ENCODE measurements at regions not wholly inside any gene's neighbourhood (a gene's known extent, or its start where the extent isn't known, plus 50 kb on each side); places are given as distances from the start of the nearest gene placed in this dataset.

- no peak for TF ChIP-seq CTCF (conservative IDR thresholded peaks at IDR 0.05)
- no peak overlapping the region for H3K27ac ChIP-seq
These were observed 90.4 kb downstream of the NUP35 start for GRCh38 chr2:183214680-183215079.

- H3K27ac ChIP-seq: no peak overlapping the region
- TF ChIP-seq CTCF (conservative IDR thresholded peaks at IDR 0.05): no peak
These were observed 91.7 kb downstream of the NUP35 start for GRCh38 chr2:183215917-183216316.

GRCh38 chr2:183219888-183220287 is 95.6 kb downstream of the NUP35 start:
- no peak overlapping the region for H3K27ac ChIP-seq
- no peak for TF ChIP-seq CTCF (conservative IDR thresholded peaks at IDR 0.05)

- H3K27ac ChIP-seq: no peak overlapping the region
- no peak for TF ChIP-seq CTCF (conservative IDR thresholded peaks at IDR 0.05)
These were observed 98.5 kb downstream of the NUP35 start for GRCh38 chr2:183222751-183223150.

GRCh38 chr2:183224948-183225347 is 100.7 kb downstream of the NUP35 start:
- no peak overlapping the region for H3K27ac ChIP-seq
- TF ChIP-seq CTCF (conservative IDR thresholded peaks at IDR 0.05): no peak

GRCh38 chr2:183227176-183227575 is 102.9 kb downstream of the NUP35 start:
- no peak for TF ChIP-seq CTCF (conservative IDR thresholded peaks at IDR 0.05)
- no peak overlapping the region for H3K27ac ChIP-seq

- no peak for TF ChIP-seq CTCF (conservative IDR thresholded peaks at IDR 0.05)
- no peak overlapping the region for H3K27ac ChIP-seq
These were observed 105.1 kb downstream of the NUP35 start for GRCh38 chr2:183229386-183229785.
